Trophoblast cell (in vitro differentiated cells and primary cell): ENCODE measurements at regions not wholly inside any gene's neighbourhood (a gene's known extent, or its start where the extent isn't known, plus 50 kb on each side); places are given as distances from the start of the nearest gene placed in this dataset.
"Not testable (repeated sequence)": the region's sequence is repeated elsewhere in the genome, so short reads cannot be mapped to it uniquely, and the experiment has no call there.

ENCODE experiments used
- DNase-seq, 2 donors: peaks; one replicate each; pipeline ENCODE4 v3.0.0-alpha.2; 2016
- H2AFZ ChIP-seq: 2 replicates; pipeline ENCODE4 v1.6.1; 2013; ENCODE audit warnings: low read length, moderate library complexity, mild to moderate bottlenecking; ENCODE audit not compliant: insufficient read depth, poor library complexity
- H2AK5ac ChIP-seq: 2 replicates; pipeline ENCODE4 v1.6.1; 2013; ENCODE audit warnings: mild to moderate bottlenecking, low read length
- H2BK120ac ChIP-seq: 2 replicates; pipeline ENCODE4 v1.6.1; 2013; ENCODE audit warnings: low read length, mild to moderate bottlenecking, moderate library complexity; ENCODE audit not compliant: insufficient read depth, poor library complexity
- H2BK12ac ChIP-seq: 2 replicates; pipeline ENCODE4 v1.6.1; 2013; ENCODE audit warnings: mild to moderate bottlenecking, low read length, moderate library complexity
- H2BK5ac ChIP-seq: 2 replicates; pipeline ENCODE4 v1.6.1; 2013; ENCODE audit warnings: low read length, low read depth, moderate library complexity, mild to moderate bottlenecking; ENCODE audit not compliant: poor library complexity
- H3K14ac ChIP-seq: 2 replicates; pipeline ENCODE4 v1.6.1; 2013; ENCODE audit warnings: mild to moderate bottlenecking, low read length
- H3K18ac ChIP-seq: 2 replicates; pipeline ENCODE4 v1.6.1; 2013; ENCODE audit warnings: mild to moderate bottlenecking, low read length
- H3K23ac ChIP-seq: 2 replicates; pipeline ENCODE4 v1.6.1; 2013; ENCODE audit warnings: low read length
- H3K27ac ChIP-seq: 2 replicates; pipeline ENCODE4 v1.5.1; 2013; ENCODE audit warnings: low read depth, mild to moderate bottlenecking, inconsistent platforms, low read length, moderate library complexity
- H3K27me3 ChIP-seq: 2 replicates; pipeline ENCODE4 v1.6.1; 2013; ENCODE audit warnings: inconsistent platforms, mild to moderate bottlenecking, low read length, moderate library complexity; ENCODE audit not compliant: insufficient read depth
- H3K36me3 ChIP-seq, 2 experiments: 1 replicate in 1 of 2; 2 replicates in 1 of 2; pipeline ENCODE4 v1.6.1; 2013; ENCODE audit warnings: low read length in 2 of 2, mild to moderate bottlenecking in 2 of 2, moderate library complexity in 1 of 2; ENCODE audit not compliant: insufficient read depth in 2 of 2, control insufficient read depth in 1 of 2
- H3K4ac ChIP-seq: 2 replicates; pipeline ENCODE4 v1.6.1; 2013; ENCODE audit warnings: low read depth, mild to moderate bottlenecking, low read length, moderate library complexity
- H3K4me1 ChIP-seq, 2 experiments: 1 replicate in 1 of 2; 2 replicates in 1 of 2; pipeline ENCODE4 v1.6.1; 2013; ENCODE audit warnings: low read length in 2 of 2, mild to moderate bottlenecking in 2 of 2, moderate library complexity in 1 of 2; ENCODE audit not compliant: insufficient read depth in 2 of 2, control insufficient read depth in 1 of 2
- H3K4me2 ChIP-seq: 2 replicates; pipeline ENCODE4 v1.6.1; 2013; ENCODE audit warnings: inconsistent platforms, mild to moderate bottlenecking, low read length, moderate library complexity
- H3K4me3 ChIP-seq: 2 replicates; pipeline ENCODE4 v1.5.1; 2013; ENCODE audit warnings: mild to moderate bottlenecking, low read depth, low read length, inconsistent platforms
- H3K79me1 ChIP-seq: one replicate; pipeline ENCODE4 v1.6.1; 2013; ENCODE audit warnings: low read length
- H3K79me2 ChIP-seq: 2 replicates; pipeline ENCODE4 v1.6.1; 2013; ENCODE audit warnings: low read length, mild to moderate bottlenecking; ENCODE audit not compliant: control insufficient read depth, insufficient read depth, poor library complexity
- H3K9ac ChIP-seq: 2 replicates; pipeline ENCODE4 v1.6.1; 2013; ENCODE audit warnings: mild to moderate bottlenecking, low read length
- H3K9me3 ChIP-seq: 2 replicates; pipeline ENCODE4 v1.6.1; 2013; ENCODE audit warnings: low read depth, mild to moderate bottlenecking, control low read depth, inconsistent platforms, low read length; ENCODE audit not compliant: insufficient read depth
- H4K12ac ChIP-seq: 2 replicates; pipeline ENCODE4 v1.6.1; 2013; ENCODE audit warnings: low read depth, mild to moderate bottlenecking, low read length, moderate library complexity
- H4K8ac ChIP-seq: 2 replicates; pipeline ENCODE4 v1.6.1; 2013; ENCODE audit warnings: low read depth, mild to moderate bottlenecking, low read length, moderate library complexity
- H4K91ac ChIP-seq: one replicate; pipeline ENCODE4 v1.6.1; 2013; ENCODE audit warnings: low read depth, mild to moderate bottlenecking, low read length, moderate library complexity
- WGBS: extraction: QIAGEN DNeasy Blood & Tissue Kit; methylation state at CpG from one replicate; pipeline ENCODE4 v1.1.7; 2013; ENCODE audit warnings: missing lambda C conversion rate; ENCODE audit not compliant: insufficient read length, insufficient coverage; ENCODE audit errors: extremely low coverage; 5-methylcytosine and 5-hydroxymethylcytosine counted together

GRCh38 chr1:88341447-88341846, 342.6 kb upstream of the PKN2 start:
- Histone ChIP-seq H2BK5ac (no peak overlapping the region), H4K8ac (no peak overlapping the region), H2AFZ (no peak overlapping the region), H2AK5ac (no peak overlapping the region), H3K27ac (no peak overlapping the region), H3K9me3 (no peaks in the 10 kb centered on the region), H2BK120ac (no peak overlapping the region), H3K4me3 (no peak overlapping the region), H3K27me3 (no peaks in the 10 kb centered on the region), H3K79me2 (no peaks in the 10 kb centered on the region), H3K36me3 (no peaks in the 10 kb centered on the region), H3K23ac (no peak overlapping the region), H3K79me1 (no peaks in the 10 kb centered on the region), H4K12ac (no peak overlapping the region), H3K4me2 (no peak overlapping the region), H3K18ac (no peak overlapping the region), H3K14ac (no peak overlapping the region), H4K91ac (no peak overlapping the region), H3K4ac (no peak overlapping the region), H3K4me1 (no peaks in the 10 kb centered on the region), H2BK12ac (no peak overlapping the region), H3K9ac (no peak overlapping the region)
- no CpG with 5 or more reads among the region's 5 CpGs for WGBS
- DNase-seq, result no peak

GRCh38 chr1:88342081-88342480, 342.0 kb upstream of the PKN2 start:
- H3K4me1 ChIP-seq, DNase-seq, H3K18ac ChIP-seq, H3K9me3 ChIP-seq, H2AK5ac ChIP-seq, H4K91ac ChIP-seq, H2AFZ ChIP-seq, H3K14ac ChIP-seq, H3K9ac ChIP-seq, H3K23ac ChIP-seq, H2BK5ac ChIP-seq, H3K79me1 ChIP-seq, H3K4me3 ChIP-seq, H3K4ac ChIP-seq, H4K8ac ChIP-seq, H3K36me3 ChIP-seq, H4K12ac ChIP-seq, H2BK120ac ChIP-seq, H3K27me3 ChIP-seq, H3K27ac ChIP-seq, H3K79me2 ChIP-seq, H3K4me2 ChIP-seq, H2BK12ac ChIP-seq: not testable (repeated sequence)
- WGBS, result no CpG with 5 or more reads among the region's 16 CpGs

- no CpG with 5 or more reads among the region's 2 CpGs for WGBS
Measured at GRCh38 chr1:88350648-88351047, 333.4 kb upstream of the PKN2 start.

GRCh38 chr1:88351960-88352359, 332.1 kb upstream of the PKN2 start:
- Histone ChIP-seq H3K27ac (no peak overlapping the region), H4K12ac (no peak overlapping the region), H3K23ac (no peak overlapping the region), H2BK12ac (no peak overlapping the region), H3K4ac (no peak overlapping the region), H4K91ac (no peak overlapping the region), H3K79me1 (no peaks in the 10 kb centered on the region), H4K8ac (no peak overlapping the region), H3K4me2 (no peak overlapping the region), H3K18ac (no peak overlapping the region), H2BK5ac (no peak overlapping the region), H2AK5ac (no peak overlapping the region), H3K79me2 (no peaks in the 10 kb centered on the region), H3K9me3 (no peaks in the 10 kb centered on the region), H3K4me1 (no peaks in the 10 kb centered on the region), H3K14ac (no peak overlapping the region), H3K36me3 (no peaks in the 10 kb centered on the region), H3K27me3 (no peaks in the 10 kb centered on the region), H2AFZ (no peak overlapping the region), H3K4me3 (no peak overlapping the region), H2BK120ac (no peak overlapping the region), H3K9ac (no peak overlapping the region)
- no peak for DNase-seq
- WGBS, result no CpG with 5 or more reads among the region's 3 CpGs

More at GRCh38 chr1:88350648-88351047, 333.4 kb upstream of the PKN2 start:
- H3K23ac ChIP-seq, result no peak overlapping the region
- no peak overlapping the region for H2BK5ac ChIP-seq
- no peak overlapping the region for H4K12ac ChIP-seq
- no peaks in the 10 kb centered on the region for H3K79me1 ChIP-seq
- H4K8ac ChIP-seq, result no peak overlapping the region
- no peak overlapping the region for H2AK5ac ChIP-seq
- no peaks in the 10 kb centered on the region for H3K9me3 ChIP-seq
- no peak overlapping the region for H2BK12ac ChIP-seq
- H3K4me2 ChIP-seq, result no peak overlapping the region
- no peak for DNase-seq
- H3K18ac ChIP-seq, result no peak overlapping the region
- no peaks in the 10 kb centered on the region for H3K27me3 ChIP-seq
- no peak overlapping the region for H3K4ac ChIP-seq
- H3K36me3 ChIP-seq, result no peaks in the 10 kb centered on the region
- H3K4me3 ChIP-seq, result no peak overlapping the region
- H2AFZ ChIP-seq, result no peak overlapping the region
- H3K14ac ChIP-seq, result no peak overlapping the region
- no peaks in the 10 kb centered on the region for H3K4me1 ChIP-seq
- no peak overlapping the region for H3K27ac ChIP-seq
- H3K79me2 ChIP-seq, result no peaks in the 10 kb centered on the region
- H4K91ac ChIP-seq, result no peak overlapping the region
- no peak overlapping the region for H3K9ac ChIP-seq
- H2BK120ac ChIP-seq, result no peak overlapping the region
